GM18499 (cell line): ENCODE measurements at regions not wholly inside any gene's neighbourhood (a gene's known extent, or its start where the extent isn't known, plus 50 kb on each side); places are given as distances from the start of the nearest gene placed in this dataset.

Source experiments
- ATAC-seq: cut with Tn5 transposase; IDR thresholded peaks from one replicate; pipeline ENCODE4 v1.9.1; 2021; ENCODE audit warnings: moderate number of reproducible peaks; ENCODE audit not compliant: insufficient read depth, unreplicated experiment

DNA sequence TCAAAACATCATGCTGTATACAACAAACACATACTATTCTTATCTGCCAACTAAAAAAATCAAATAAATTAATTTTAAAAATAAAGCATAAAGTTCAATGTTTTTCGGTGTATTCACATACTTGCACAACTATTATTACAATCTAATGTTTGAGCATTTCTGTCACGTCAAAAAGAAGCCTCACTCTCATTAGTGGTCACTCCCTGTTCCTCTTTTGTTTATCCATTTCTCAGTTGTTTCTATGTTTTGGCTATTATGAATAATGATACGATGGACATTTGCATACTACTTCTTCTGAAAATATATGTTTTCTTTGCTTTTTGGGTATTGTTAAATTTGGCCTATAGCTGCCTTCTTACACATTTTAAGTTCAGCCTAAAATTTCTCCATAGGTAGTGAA is 773.0 kb upstream of the HS6ST1 start:
- ATAC-seq, result no peak

DNA sequence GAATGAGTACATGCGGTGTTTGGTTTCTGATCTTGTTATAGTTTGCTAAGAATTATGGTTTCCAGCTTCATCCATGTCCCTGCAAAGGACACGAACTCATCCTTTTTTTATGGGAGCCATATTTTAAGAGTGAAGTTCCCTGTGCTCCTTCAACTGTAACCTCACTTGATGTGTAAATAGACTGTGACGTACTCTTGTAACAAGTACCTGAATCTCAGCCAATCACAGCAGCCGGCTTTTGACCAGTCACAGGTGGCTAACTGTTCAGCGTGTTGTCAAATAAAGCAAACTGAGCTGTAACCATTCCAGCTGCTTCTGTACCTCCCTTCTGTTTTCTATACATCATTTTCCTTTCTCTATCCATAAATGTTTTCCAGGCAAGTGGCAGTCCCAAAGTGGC is 774.3 kb upstream of the HS6ST1 start:
- ATAC-seq, result no peak

DNA sequence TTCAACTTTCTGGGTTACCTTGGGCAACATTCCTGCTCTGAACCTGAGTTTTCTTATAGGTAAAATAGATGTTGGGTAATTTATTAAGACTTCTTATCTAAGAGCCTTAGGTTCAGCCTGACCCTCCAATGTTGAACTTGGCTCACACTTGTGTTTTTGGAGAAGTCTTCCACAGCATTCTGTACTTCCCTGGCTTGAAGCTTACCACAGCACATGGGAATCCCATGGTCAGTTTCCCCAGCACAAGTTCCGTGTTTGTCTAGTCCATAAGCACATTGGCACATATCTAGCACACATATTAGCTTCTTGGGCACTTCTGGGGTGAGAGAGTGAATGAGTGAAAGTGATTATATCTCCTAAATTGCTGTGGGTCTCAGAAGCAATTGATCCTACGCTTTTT is 782.5 kb upstream of the HS6ST1 start:
- ATAC-seq, result no peak

GRCh38 chr2:129103936-129104878 is 785.5 kb upstream of the HS6ST1 start:
- no peak for ATAC-seq

DNA sequence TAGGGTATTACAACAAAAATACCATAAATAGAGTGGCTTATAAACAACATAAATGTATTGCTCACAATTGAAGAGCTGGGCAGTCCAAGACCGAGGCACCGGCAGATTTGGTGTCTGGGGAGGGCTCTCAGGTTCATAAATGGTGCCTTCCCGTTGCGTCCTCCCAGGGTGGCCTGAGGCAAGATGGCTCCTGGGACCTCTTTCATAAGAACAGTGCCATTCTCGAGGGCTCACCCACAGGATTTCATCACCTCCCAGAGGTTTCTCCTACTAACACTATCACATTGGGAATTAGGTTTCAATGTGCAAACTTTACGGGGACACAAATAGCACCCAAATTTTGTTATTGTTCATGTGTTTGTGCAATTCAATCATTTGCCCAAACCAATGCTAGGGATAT is 793.5 kb upstream of the HS6ST1 start:
- no peak for ATAC-seq

DNA sequence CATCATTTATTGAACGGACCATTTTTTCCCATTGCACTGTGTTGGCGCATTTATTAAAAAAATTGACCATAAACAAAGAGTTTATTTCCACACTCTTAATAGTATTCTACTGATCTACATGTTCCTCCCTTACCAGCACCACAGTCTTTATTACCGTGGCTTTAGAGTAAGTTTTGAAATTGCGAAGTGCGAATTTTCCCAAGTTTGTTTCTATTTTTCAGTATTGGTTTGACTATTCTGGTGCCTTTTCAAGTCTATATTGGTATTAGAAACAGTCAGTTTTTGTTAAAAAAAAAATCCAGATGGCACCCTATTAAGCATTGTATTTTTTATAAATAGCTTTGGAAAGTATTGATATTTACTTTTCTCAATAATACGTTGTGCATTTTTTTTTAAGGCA is 795.1 kb upstream of the HS6ST1 start:
- no peak for ATAC-seq

DNA sequence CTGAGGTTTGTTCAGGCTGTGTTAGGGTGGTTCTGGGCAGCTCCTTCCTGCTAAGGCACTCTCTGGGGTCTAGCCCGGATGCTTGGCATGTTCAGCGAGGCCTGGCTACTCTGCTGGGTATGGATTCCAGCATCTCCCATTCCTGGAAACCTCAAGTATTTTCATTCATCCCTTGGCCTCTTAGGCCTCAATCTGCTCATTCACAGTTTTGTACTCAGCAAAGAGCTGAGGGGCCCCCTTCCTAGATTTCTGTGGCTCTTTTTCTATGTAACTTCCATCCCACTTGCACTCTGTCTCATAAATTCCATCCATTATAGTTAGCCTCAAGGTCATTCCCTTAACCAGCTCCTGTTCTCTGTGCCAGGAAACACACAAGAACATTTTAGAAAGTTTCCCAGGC is 798.8 kb upstream of the HS6ST1 start:
- ATAC-seq, result no peak

DNA sequence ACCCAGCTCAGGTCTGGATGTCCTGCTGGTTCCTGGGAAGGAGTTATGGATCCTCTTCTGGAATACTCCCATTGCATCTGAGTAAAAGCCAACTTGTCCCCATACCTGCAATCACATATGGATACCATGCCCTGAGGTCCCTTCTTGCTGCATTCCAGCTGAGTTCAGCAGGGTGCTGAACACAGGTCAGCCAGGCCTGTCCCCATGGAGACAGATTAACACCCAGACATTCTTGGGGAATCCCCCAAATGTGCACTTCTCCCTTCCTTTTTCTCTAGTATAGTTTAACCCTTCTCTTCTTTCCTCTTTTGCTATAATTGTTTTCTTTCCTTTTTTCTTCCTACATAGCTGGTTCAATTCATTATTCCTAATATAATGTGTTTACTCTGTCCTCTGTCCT is 799.6 kb upstream of the HS6ST1 start:
- ATAC-seq, result no peak

GRCh38 chr2:129129087-129129486 is 810.4 kb upstream of the HS6ST1 start:
- no peak for ATAC-seq

- no peak for ATAC-seq
Observed at GRCh38 chr2:129133692-129134641, 815.3 kb upstream of the HS6ST1 start.

GRCh38 chr2:129135017-129135416 is 816.3 kb upstream of the HS6ST1 start:
- no peak for ATAC-seq

DNA sequence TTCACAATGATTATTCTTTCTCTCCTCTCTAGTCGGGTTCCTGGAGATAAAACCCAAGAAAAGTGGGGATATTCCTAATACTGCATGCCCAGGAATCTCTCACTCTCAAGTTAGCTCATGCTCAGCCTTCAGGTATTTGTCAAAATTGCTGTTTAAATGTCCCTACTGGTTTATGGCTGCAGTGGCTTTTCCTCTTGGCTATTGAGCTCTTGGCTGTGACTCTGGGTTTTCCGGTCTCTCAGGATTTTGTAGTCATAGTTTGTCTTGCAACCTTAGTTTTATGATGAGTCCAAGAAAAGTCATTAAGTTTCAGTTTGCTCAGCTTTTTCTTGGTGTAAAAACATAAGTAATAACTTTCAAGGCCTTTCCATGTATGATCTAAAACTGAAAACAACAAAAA is 820.7 kb upstream of the HS6ST1 start:
- no peak for ATAC-seq

DNA sequence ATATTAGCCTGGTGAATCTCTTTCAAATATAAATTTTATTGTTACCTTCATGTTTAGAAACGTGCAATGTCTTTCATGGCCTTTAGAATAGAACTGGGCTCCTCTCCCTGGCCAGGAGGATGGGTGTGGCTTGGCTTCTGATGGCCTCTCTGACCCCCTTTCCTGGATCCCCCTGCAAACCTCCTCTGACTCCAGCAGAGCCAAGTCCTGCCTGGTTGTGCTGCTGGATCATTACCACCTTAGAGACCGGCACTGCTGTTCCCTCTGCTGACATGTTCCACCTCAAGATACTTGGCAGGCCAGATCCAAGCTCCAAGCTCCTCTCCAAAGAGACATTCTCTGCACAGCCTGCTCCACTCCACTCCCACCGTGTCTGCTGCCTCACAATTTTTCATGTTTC is 823.8 kb upstream of the HS6ST1 start:
- ATAC-seq, result no peak

- ATAC-seq, result no peak
Observed at GRCh38 chr2:129144082-129144791, 825.6 kb upstream of the HS6ST1 start.

GRCh38 chr2:129152514-129152913 is 827.0 kb upstream of the RAB6C start:
- no peak for ATAC-seq

DNA sequence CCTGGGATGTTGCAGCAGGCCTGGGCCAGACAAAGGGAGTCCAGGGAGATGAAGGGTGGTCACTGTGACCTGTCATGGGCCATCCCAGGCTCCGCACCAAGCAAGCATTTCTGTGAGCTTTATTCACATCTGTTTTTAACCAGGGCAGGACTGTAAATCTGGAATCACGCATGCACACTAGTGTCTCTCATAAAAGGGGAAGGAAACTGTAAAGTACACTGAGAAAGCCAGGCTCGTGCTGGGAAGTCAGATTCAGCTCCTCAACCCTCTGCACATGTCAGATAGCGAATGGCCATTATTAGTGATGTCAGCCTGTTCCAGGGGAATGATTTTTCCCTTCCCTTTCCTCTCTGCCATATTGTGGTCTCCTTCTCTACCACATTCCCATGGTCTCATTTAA is 818.6 kb upstream of the RAB6C start:
- no peak for ATAC-seq

DNA sequence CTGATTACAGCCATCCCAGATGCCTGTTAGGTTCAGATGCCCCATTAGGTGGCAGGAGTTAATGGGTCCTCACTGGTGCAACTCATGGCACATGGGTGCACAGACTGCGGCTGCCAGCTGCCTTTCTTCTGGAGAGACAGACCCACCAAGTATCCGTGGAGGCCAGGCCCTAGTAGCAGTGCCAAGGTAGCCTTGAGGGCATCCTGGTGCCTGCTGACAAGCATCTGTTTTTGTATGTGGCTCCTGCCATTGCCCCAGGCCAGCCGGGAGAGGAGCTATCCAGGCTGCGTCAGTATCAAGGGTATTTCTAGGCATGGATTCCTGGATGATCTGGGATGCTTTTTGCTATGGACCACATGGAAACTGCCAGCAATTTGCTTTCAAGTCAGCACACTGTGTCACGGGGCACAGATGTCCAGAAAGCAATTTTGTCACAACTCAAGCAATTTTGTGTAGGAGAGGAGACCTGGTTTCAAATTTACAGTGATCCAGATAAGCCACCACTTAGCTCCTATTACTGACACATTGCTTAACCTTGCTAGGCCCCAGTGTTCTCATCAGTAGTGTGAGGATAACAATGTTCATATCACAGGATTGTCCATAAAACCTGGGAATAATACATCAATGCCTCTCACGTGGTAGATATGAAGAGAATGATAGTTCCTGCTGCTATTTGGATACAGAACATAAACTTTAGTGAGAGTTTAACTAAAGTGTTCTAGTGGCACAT is 815.1 kb upstream of the RAB6C start:
- no peak for ATAC-seq

GRCh38 chr2:129165006-129165405 is 814.5 kb upstream of the RAB6C start:
- ATAC-seq, result no peak

DNA sequence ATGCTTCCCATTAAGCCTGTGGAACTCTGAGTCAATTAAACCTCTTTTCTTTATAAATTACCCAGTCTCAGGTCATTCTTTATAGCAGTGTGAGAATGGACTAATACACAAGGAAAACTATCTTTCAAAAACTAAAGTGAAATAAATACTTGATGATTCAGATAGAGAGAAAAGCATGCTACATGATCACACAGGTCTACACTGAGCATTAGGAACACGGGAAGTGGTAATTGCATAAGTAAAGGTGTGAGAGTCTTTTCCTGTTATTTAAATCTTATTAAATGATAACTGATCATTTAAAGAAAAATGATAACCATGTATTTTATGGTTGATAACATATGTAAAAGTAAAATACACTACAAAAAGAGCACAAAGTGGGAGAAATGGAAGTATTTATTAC is 812.0 kb upstream of the RAB6C start:
- ATAC-seq, result no peak

DNA sequence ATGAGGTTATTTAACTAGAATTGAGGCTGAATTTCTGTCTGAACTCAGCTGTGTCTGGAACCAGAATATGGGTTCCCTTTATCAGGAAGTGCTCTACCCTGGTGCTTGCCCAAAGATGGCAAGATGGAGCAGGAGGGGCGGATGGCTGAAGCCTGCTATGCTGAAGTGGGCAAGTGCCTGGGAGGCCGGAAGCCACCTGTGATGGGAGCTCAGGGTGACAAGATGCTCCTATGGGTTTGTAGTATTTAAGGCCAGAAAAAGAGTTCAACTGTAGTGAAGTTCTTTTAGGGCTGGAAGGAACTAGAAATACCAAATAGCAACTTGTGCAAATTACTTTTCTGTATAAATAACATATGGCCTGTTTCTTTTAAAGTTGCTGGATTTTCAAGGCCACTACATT is 808.9 kb upstream of the RAB6C start:
- ATAC-seq, result no peak
